ENCODE measurements at regions not wholly inside any gene's neighbourhood (a gene's known extent, or its start where the extent isn't known, plus 50 kb on each side); places are given as distances from the start of the nearest gene placed in this dataset.

- TF ChIP-seq, protein P1, sequence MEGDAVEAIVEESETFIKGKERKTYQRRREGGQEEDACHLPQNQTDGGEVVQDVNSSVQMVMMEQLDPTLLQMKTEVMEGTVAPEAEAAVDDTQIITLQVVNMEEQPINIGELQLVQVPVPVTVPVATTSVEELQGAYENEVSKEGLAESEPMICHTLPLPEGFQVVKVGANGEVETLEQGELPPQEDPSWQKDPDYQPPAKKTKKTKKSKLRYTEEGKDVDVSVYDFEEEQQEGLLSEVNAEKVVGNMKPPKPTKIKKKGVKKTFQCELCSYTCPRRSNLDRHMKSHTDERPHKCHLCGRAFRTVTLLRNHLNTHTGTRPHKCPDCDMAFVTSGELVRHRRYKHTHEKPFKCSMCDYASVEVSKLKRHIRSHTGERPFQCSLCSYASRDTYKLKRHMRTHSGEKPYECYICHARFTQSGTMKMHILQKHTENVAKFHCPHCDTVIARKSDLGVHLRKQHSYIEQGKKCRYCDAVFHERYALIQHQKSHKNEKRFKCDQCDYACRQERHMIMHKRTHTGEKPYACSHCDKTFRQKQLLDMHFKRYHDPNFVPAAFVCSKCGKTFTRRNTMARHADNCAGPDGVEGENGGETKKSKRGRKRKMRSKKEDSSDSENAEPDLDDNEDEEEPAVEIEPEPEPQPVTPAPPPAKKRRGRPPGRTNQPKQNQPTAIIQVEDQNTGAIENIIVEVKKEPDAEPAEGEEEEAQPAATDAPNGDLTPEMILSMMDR (IDR thresholded peaks at IDR 0.05), result no peak
- TF ChIP-seq POLR2AphosphoS5 (IDR thresholded peaks at IDR 0.05) (no peak), POLR2A (IDR thresholded peaks at IDR 0.05) (no peak), EP300 (IDR thresholded peaks at IDR 0.05) (no peak)
Measured at GRCh38 chr4:174053895-174054294, 229.6 kb downstream of the FBXO8 start.
